H9 (cell line): ENCODE measurements at regions not wholly inside any gene's neighbourhood (a gene's known extent, or its start where the extent isn't known, plus 50 kb on each side); places are given as distances from the start of the nearest gene placed in this dataset.

Experiments
- DNase-seq: peaks from one replicate; pipeline ENCODE4 v3.0.0-alpha.2; 2017
- H2AFZ ChIP-seq: one replicate; pipeline ENCODE4 v1.6.1; 2013; ENCODE audit warnings: mild to moderate bottlenecking, low read length, control low read depth, moderate library complexity
- H2AK5ac ChIP-seq: 2 replicates; pipeline ENCODE4 v1.6.1; 2013; ENCODE audit warnings: low read length, control low read depth, mixed read lengths; ENCODE audit not compliant: insufficient read length
- H2BK120ac ChIP-seq: one replicate; pipeline ENCODE4 v1.6.1; 2013; ENCODE audit warnings: low read depth, mild to moderate bottlenecking, low read length, control low read depth, inconsistent platforms; ENCODE audit not compliant: poor library complexity, severe bottlenecking
- H2BK12ac ChIP-seq: 2 replicates; pipeline ENCODE4 v1.6.1; 2013; ENCODE audit warnings: low read length, control low read depth, mixed read lengths, low read depth; ENCODE audit not compliant: insufficient read length
- H2BK15ac ChIP-seq: 2 replicates; pipeline ENCODE4 v1.6.1; 2013; ENCODE audit warnings: low read depth, low read length, control low read depth
- H2BK20ac ChIP-seq: one replicate; pipeline ENCODE4 v1.6.1; 2013; ENCODE audit warnings: low read depth, mild to moderate bottlenecking, low read length, control low read depth, inconsistent platforms; ENCODE audit not compliant: poor library complexity, severe bottlenecking
- H2BK5ac ChIP-seq: 2 replicates; pipeline ENCODE4 v1.6.1; 2013; ENCODE audit warnings: low read length, control low read depth, mixed read lengths; ENCODE audit not compliant: insufficient read length
- H3K14ac ChIP-seq: 2 replicates; pipeline ENCODE4 v1.6.1; 2013; ENCODE audit warnings: low read length, control low read depth; ENCODE audit not compliant: insufficient read depth
- H3K18ac ChIP-seq: 2 replicates; pipeline ENCODE4 v1.6.1; 2013; ENCODE audit warnings: low read depth, mild to moderate bottlenecking, mixed read lengths, low read length, control low read depth; ENCODE audit not compliant: insufficient read length
- H3K23ac ChIP-seq: 2 replicates; pipeline ENCODE4 v1.6.1; 2013; ENCODE audit warnings: low read length, control low read depth, mixed read lengths, low read depth; ENCODE audit not compliant: insufficient read length
- H3K23me2 ChIP-seq: 2 replicates; pipeline ENCODE4 v1.6.1; 2013; ENCODE audit warnings: low read depth, mild to moderate bottlenecking, mixed read lengths, low read length, control low read depth; ENCODE audit not compliant: insufficient read length, poor library complexity, severe bottlenecking
- H3K27ac ChIP-seq: 2 replicates; pipeline ENCODE4 v1.5.1; 2013; ENCODE audit warnings: low read length, control low read depth, mixed read lengths, low read depth; ENCODE audit not compliant: insufficient read length
- H3K27me3 ChIP-seq: 2 replicates; pipeline ENCODE4 v1.6.1; 2013; ENCODE audit warnings: low read length, control low read depth, inconsistent platforms; ENCODE audit not compliant: insufficient read depth
- H3K4ac ChIP-seq: 2 replicates; pipeline ENCODE4 v1.6.1; 2013; ENCODE audit warnings: low read depth, mild to moderate bottlenecking, control low read depth, inconsistent platforms, low read length, moderate library complexity
- H3K4me1 ChIP-seq: 2 replicates; pipeline ENCODE4 v1.6.1; 2013; ENCODE audit warnings: low read length, control low read depth, inconsistent platforms; ENCODE audit not compliant: insufficient read depth
- H3K4me2 ChIP-seq: 2 replicates; pipeline ENCODE4 v1.6.1; 2013; ENCODE audit warnings: low read length, control low read depth, mixed read lengths; ENCODE audit not compliant: insufficient read length, insufficient read depth
- H3K56ac ChIP-seq: 2 replicates; pipeline ENCODE4 v1.6.1; 2013; ENCODE audit warnings: low read depth, mild to moderate bottlenecking, mixed read lengths, low read length, control low read depth; ENCODE audit not compliant: insufficient read length
- H3K79me1 ChIP-seq: 2 replicates; pipeline ENCODE4 v1.6.1; 2013; ENCODE audit warnings: low read depth, mild to moderate bottlenecking, moderate library complexity, low read length, control low read depth, inconsistent platforms; ENCODE audit not compliant: insufficient read depth, poor library complexity, severe bottlenecking
- H3K79me2 ChIP-seq: 2 replicates; pipeline ENCODE4 v1.6.1; 2013; ENCODE audit warnings: low read length, control low read depth, inconsistent platforms; ENCODE audit not compliant: insufficient read depth
- H3K9ac ChIP-seq: 2 replicates; pipeline ENCODE4 v1.6.1; 2013; ENCODE audit warnings: low read length, control low read depth, mixed read lengths; ENCODE audit not compliant: insufficient read length; ENCODE audit errors: extremely low read depth
- H3K9me3 ChIP-seq: one replicate; pipeline ENCODE4 v1.6.1; 2013; ENCODE audit warnings: low read depth, low read length, inconsistent platforms; ENCODE audit not compliant: control insufficient read depth
- H3T11ph ChIP-seq: one replicate; pipeline ENCODE4 v1.6.1; 2013; ENCODE audit warnings: mild to moderate bottlenecking, low read length, control low read depth, inconsistent platforms
- H4K20me1 ChIP-seq: one replicate; pipeline ENCODE4 v1.6.1; 2013; ENCODE audit not compliant: control insufficient read depth, insufficient read length, insufficient read depth
- H4K5ac ChIP-seq: 2 replicates; pipeline ENCODE4 v1.6.1; 2013; ENCODE audit warnings: low read depth, mild to moderate bottlenecking, mixed read lengths, low read length, control low read depth; ENCODE audit not compliant: insufficient read length
- H4K8ac ChIP-seq: replicated peaks from 2 replicates; pipeline ENCODE4 v1.6.1; 2013; ENCODE audit warnings: low read length, control low read depth, mixed read lengths, low read depth; ENCODE audit not compliant: insufficient read length
- H4K91ac ChIP-seq: 2 replicates; pipeline ENCODE4 v1.6.1; 2013; ENCODE audit warnings: low read depth, mild to moderate bottlenecking, moderate library complexity, mixed read lengths, low read length, control low read depth; ENCODE audit not compliant: insufficient read length
- H3K27ac Mint-ChIP-seq, 3 experiments: 2 replicates in 2 of 3; 3 replicates in 1 of 3; pipeline ENCODE4 v1.8.0; 2020 to 2021; ENCODE audit warnings: mixed read lengths in 3 of 3, mild to moderate bottlenecking in 1 of 3, moderate library complexity in 1 of 3
- H3K27me3 Mint-ChIP-seq: 2 replicates; pipeline ENCODE4 v1.8.0; 2021; ENCODE audit warnings: low read depth, mild to moderate bottlenecking, moderate library complexity, mixed read lengths
- H3K36me3 Mint-ChIP-seq, 3 experiments: 2 replicates in 2 of 3; 3 replicates in 1 of 3; pipeline ENCODE4 v1.8.0; 2020 to 2021; ENCODE audit warnings: low read depth in 3 of 3, mixed read lengths in 3 of 3; ENCODE audit not compliant: insufficient read depth in 1 of 3
- H3K4me1 Mint-ChIP-seq, 2 experiments: 2 replicates each; pipeline ENCODE4 v1.8.0; 2020; ENCODE audit warnings: mixed read lengths in 2 of 2
- H3K4me3 Mint-ChIP-seq, 2 experiments: 2 replicates in 1 of 2; 3 replicates in 1 of 2; pipeline ENCODE4 v1.8.0; 2020 to 2021; ENCODE audit warnings: mild to moderate bottlenecking in 2 of 2, mixed read lengths in 2 of 2, moderate library complexity in 1 of 2
- H3K9me3 Mint-ChIP-seq, 2 experiments: 2 replicates in 1 of 2; 3 replicates in 1 of 2; pipeline ENCODE4 v1.8.0; 2020; ENCODE audit warnings: mild to moderate bottlenecking in 2 of 2, mixed read lengths in 2 of 2, moderate library complexity in 1 of 2
- WGBS: extraction: QIAGEN DNeasy Blood & Tissue Kit; methylation state at CpG from one replicate; pipeline ENCODE4 v1.1.7; 2013; ENCODE audit warnings: missing lambda C conversion rate, low lambda C conversion rate, mixed read lengths; ENCODE audit not compliant: insufficient read length; ENCODE audit errors: extremely low coverage; 5-methylcytosine and 5-hydroxymethylcytosine counted together
- TF ChIP-seq, protein P1 (sequence below): fragments of 200-600 bp; sonication (generic); conservative IDR thresholded peaks from 3 replicates; pipeline ENCODE4 v1.8.0; 2021; ENCODE audit warnings: antibody characterized with exemption, mild to moderate bottlenecking

DNA sequence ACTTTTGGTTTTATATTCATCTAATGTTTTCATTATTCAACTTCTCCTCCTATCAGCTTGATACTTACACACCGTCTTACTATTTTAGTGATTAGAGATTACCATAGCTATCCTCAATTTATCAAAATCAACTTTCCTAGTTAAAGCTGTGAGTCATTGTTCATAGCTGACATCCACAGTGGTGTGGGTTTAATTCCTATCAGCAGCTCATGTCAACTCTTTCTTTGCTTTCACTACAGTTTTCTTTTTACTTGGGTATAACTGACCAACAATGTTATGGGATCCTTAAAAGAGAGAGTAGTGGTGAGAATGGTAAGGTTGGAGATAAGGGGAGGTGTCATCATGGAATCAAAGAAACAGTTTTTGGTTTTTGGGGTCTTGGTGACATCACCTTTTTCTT, 112.7 kb downstream of the NFKBIZ start:
- no peak for DNase-seq
- peaks cover 0 to 1% of the 10 kb centered on the region in 2 experiments; a peak in 1 of 5 replicates for H3K9me3 Mint-ChIP-seq
- H3K23ac ChIP-seq, result no peak overlapping the region
- H3K36me3 Mint-ChIP-seq, result no peaks in the 10 kb centered on the region
- H3K79me1 ChIP-seq, result no peaks in the 10 kb centered on the region
- no peak overlapping the region for H3K4me2 ChIP-seq
- H2BK5ac ChIP-seq, result no peak overlapping the region
- no peak overlapping the region for H4K91ac ChIP-seq
- H4K20me1 ChIP-seq, result no peaks in the 10 kb centered on the region
- H2BK15ac ChIP-seq, result no peak overlapping the region
- no peaks in the 10 kb centered on the region for H3K4me1 Mint-ChIP-seq
- H3K56ac ChIP-seq, result no peak overlapping the region
- H3K18ac ChIP-seq, result no peak overlapping the region
- no peak overlapping the region for H2AK5ac ChIP-seq
- no peaks in the 10 kb centered on the region for H3K23me2 ChIP-seq
- H3K4me3 Mint-ChIP-seq, result no peak overlapping the region
- H4K5ac ChIP-seq, result no peak overlapping the region
- no peak overlapping the region for H4K8ac ChIP-seq
- no peak overlapping the region for H2BK120ac ChIP-seq
- H3K4ac ChIP-seq, result no peak overlapping the region
- no peaks in the 10 kb centered on the region for H3K27me3 ChIP-seq
- no peaks in the 10 kb centered on the region for H3K4me1 ChIP-seq
- H3K14ac ChIP-seq, result no peak overlapping the region
- H3K27me3 Mint-ChIP-seq, result no peaks in the 10 kb centered on the region
- no peak overlapping the region for H3K9ac ChIP-seq
- no peak overlapping the region for H2AFZ ChIP-seq
- H3K9me3 ChIP-seq, result no peaks in the 10 kb centered on the region
- no peak overlapping the region for H3K27ac ChIP-seq
- TF ChIP-seq, protein P1, sequence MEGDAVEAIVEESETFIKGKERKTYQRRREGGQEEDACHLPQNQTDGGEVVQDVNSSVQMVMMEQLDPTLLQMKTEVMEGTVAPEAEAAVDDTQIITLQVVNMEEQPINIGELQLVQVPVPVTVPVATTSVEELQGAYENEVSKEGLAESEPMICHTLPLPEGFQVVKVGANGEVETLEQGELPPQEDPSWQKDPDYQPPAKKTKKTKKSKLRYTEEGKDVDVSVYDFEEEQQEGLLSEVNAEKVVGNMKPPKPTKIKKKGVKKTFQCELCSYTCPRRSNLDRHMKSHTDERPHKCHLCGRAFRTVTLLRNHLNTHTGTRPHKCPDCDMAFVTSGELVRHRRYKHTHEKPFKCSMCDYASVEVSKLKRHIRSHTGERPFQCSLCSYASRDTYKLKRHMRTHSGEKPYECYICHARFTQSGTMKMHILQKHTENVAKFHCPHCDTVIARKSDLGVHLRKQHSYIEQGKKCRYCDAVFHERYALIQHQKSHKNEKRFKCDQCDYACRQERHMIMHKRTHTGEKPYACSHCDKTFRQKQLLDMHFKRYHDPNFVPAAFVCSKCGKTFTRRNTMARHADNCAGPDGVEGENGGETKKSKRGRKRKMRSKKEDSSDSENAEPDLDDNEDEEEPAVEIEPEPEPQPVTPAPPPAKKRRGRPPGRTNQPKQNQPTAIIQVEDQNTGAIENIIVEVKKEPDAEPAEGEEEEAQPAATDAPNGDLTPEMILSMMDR, result no peak
- no peak overlapping the region for H3K27ac Mint-ChIP-seq
- no peak overlapping the region for H2BK12ac ChIP-seq
- H2BK20ac ChIP-seq, result no peak overlapping the region
- no peaks in the 10 kb centered on the region for H3K79me2 ChIP-seq
- no CpG with 5 or more reads among the region's 1 CpG for WGBS
- no peak overlapping the region for H3T11ph ChIP-seq
